GM19099 (cell line): ENCODE measurements at regions not wholly inside any gene's neighbourhood (a gene's known extent, or its start where the extent isn't known, plus 50 kb on each side); places are given as distances from the start of the nearest gene placed in this dataset.

ENCODE experiments used
- POLR2A ChIP-seq: IDR thresholded peaks from 3 replicates; pipeline ENCODE4 v1.6.1; 2011; ENCODE audit warnings: low read depth; ENCODE audit not compliant: insufficient read length; ENCODE audit errors: extremely low read depth

DNA sequence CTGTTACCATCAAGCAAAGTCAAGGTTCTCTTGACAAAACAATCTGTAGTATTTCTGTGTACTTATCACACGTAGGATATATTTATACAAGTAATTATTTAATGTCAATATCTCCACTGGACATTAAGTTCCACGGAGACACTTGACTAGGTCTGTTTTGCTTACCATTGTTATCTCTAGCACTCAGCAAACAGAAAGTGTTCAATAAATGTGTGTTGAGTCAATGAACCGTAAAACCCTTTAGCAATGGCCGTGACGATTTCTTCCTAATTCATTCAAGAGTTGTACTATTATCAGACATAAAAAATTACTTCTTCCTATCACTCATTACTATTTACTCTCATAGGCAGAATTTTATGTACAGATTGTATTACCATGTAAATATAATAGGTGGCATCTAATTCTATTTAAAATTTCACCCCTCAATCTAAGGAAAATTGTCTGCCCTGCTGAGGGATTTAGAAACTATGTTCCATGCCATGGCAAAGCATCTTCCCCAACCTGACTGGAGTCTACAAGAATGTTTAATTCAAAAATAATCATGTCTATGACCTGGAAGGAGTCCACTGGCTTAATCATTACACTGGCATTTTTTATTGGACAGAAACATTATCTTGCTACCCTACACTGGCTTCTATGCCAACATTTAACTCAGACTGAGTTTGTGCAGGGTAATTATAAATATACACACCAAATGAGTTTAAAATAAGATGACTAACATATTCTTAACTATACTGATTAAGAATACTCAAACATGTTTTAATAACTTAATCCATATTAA is 301.9 kb downstream of the ZEB2 start:
- no peak for TF ChIP-seq POLR2A

DNA sequence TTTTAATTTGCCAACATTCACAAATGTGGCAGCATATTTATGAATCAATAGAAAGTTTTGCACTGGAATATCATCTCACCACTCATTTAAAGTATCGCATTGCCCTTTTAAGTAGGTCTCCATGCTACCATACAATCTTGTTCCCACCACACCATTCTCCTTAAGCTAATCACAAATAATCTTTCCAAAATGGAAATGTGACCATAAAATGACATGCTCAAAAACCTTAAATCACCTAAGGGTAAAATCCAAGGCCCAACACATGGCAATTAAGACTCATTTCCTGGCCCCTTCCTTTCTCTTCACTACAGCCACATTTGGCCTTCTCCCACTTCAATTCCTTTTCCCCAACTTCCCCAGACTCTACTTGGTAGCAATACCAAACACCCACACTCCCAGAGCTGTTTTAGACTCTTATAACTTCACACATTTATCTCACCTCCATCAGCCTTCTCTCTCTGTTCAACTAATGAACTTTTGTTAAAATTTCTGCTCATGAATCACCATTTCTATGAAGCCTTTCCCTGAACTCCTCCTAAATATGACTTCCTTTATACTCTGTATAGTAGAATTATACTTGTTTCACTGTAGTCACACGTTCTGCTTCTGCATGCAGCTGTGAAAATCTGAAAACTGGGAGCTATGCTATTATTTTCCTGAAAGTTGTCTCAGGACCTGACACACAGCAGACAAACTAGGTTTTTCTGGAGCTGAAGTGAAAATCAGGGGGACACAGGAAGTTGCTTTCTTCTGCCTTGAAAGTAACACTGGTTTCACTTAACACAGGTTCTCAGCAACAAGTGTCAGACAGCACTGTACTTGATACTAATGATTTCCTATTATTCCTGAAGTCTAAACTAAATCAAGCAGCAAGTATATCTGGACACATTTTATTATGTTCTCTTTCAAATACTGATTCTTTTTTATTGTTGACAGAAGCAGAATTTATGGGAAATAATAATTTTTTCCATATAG is 303.9 kb downstream of the ZEB2 start:
- TF ChIP-seq POLR2A, result no peak

DNA sequence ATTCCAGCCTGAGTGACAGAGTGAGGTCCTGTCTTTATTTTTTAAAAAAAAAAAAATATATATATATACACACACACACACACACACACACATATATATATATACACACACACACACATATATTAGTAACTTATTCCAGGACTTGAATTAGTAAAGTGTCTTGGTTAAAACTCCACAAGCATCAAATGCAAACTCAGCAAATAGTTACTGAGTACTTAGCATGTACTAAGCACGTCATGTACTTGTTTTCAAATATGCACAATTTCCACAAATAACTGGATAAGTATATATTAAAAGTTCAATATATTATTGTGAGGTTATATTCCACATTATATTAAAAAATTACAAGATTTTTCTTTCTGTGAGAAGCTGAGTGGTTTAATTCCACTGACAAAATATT is 304.7 kb downstream of the ZEB2 start:
- no peak for TF ChIP-seq POLR2A

DNA sequence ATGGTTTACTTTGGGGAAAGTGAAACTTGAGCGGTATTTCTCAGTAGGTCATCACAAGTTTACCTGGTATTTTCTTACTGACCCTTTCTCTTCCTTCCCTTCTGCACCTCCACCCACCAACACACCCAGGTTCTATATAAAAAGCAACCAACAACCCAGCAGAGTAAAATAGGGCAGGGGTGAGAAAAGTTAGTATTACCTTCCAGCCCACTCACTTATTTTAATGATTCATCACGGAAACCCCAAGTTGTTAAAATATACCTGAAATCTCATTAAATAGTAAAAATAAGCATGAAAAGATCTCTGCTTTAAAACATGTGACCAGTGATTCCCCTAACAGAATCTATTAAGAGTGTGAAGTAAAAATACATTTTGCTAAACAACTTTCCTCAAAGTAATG is 306.1 kb downstream of the ZEB2 start:
- TF ChIP-seq POLR2A, result no peak

DNA sequence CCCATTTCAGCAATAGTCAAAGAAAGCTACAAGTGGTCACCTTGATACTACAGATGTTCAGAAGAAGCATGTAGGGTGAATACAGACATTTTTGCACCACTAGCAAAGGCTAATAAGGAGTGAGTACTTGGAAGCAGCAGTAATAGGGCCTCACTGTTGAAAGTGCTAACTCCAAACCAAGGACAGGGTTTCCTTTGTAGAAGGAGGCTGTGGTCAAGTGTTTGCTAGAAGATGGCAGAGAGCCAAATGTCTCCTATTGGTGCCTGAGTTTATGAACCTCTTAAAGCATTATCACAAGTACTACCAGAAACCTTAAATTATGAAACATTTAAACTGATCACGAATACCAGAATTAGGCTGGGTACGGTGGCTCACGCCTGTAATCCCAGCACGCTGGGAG is 308.1 kb downstream of the ZEB2 start:
- TF ChIP-seq POLR2A, result no peak

DNA sequence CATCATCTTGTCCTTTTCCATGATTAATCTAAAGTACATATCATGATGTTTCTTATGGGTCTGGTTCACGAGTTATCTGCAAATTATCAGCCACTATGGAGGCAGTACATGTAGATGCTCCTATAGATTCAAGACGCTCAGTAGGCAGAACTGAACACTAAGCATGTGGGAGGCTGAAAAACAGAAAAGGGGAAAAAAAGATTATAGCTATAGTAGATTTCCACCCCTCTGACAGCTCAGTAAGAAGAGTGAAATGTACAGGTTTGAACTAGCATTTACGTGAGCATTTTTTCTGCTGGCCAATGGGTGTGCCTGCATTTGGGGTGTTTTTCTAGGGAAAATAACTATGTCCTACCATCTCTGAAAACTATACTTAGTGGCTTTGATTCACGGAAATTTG is 308.9 kb downstream of the ZEB2 start:
- TF ChIP-seq POLR2A, result no peak

DNA sequence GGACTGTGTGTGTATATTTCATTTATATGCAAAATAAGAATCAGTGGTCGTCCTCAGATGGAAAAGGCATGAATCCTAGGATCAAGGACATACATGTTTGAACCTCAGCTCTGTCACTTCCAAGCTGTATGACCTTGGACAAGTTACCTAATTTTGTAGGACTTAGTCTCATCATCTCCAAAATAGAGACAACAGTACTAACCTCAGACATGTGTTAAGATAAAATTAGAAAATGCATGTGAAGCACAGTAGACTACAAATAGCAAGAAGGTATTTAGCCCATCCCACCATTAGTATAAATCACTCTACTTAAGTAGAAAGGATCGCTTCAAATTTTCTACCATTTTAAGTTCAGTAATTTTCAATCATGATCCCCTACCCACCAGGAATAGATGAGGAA is 309.8 kb downstream of the ZEB2 start:
- no peak for TF ChIP-seq POLR2A

DNA sequence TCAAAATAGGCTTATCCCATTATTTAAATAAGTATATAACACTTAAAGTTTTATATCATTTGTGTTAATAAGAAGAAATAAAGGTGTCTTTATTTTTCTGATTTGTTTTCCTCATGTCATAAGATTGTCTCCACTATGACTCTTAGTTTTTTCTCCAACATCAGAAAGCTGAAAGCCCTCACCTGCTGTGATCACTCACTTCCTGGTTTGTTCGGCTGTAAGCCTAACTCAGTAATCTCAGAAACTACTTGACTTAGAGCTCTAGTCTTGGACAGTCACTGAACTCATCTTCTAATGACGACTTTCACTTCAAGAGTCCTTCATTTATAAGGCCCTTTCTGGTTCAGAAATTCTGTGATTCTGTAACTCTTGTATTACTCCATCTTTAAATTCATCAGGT is 311.0 kb downstream of the ZEB2 start:
- no peak for TF ChIP-seq POLR2A

DNA sequence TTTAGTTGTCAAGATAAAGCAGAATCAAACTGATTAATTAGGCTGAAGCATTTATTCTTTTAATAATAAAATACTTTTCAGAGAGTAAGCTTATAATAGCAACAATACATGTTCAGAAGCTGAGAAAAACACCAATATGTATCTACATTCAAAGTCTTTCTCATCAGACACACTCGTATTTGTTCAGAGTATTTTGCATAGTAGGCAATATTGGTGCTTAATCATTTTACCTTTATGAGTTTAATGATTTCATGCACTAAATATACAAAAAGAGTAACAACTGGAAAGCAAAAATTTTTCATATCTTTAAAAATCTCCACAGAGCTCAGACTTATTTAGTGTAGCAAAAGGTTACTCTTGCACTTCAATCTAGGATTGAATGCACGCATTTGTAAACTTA is 313.9 kb downstream of the ZEB2 start:
- TF ChIP-seq POLR2A, result no peak

DNA sequence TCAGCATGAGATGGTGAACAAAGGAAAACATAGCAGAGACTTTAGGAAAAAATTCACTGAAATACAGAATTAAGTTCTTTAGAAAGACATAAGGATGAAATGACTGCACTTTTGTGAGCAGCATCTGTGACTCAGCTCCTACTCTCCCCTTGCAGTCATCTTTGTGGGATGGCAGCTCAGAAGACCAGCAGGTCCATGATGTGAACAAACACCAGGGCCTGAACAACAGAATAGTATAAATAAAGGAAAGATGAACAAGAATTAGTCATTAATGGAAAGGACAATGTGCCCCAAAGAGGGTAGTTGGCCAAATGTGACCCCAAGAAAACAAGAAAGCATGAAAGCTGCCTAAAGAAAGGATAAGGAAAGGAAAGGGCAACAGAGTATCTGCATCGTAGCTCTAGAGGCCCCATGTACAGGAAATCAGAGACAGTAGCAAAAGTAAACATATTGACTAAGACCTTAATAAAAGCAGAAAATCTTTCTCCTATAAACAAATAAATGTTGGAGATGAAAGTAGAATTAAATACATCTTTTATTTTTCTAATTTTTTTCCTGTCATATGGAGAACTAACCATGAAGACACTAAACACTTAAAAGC is 318.0 kb downstream of the ZEB2 start:
- no peak for TF ChIP-seq POLR2A

DNA sequence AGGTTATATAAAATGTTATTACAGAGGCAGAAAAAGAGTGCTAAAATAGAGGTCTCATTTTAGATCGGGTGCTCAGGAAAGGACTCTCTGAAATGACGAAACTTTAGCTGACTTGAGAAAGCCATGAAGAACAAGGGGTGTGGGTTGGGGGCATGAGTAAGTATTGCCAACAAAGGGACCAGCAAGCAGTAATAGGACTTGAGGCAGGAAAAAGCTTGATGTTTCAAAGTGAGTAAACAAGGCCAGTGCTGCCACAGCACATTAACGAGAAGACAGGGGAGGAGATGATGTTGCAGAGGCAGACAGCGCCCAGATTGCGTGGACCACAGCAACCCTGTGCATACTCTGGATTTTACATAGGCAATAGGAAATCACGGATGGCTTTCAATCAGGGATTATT is 318.8 kb downstream of the ZEB2 start:
- TF ChIP-seq POLR2A, result no peak

DNA sequence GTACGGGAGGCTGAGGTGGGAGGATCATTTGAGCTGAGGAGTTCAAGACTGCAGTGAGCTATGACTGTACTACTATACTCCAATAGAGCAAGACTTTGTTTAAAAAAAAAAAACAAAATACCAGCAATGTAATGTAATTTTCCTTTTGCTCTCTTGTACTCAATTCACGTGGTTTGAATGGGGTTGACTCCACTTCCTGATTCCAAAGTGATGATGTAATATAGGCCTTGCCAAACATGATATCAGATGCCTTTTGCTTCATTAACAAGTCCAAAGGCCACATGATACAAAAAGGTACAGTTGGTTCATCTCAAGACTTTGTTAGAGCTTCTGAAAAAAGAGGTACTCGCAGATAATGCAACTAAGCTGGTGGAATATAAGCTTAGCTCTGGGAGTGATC is 321.8 kb downstream of the ZEB2 start:
- no peak for TF ChIP-seq POLR2A

DNA sequence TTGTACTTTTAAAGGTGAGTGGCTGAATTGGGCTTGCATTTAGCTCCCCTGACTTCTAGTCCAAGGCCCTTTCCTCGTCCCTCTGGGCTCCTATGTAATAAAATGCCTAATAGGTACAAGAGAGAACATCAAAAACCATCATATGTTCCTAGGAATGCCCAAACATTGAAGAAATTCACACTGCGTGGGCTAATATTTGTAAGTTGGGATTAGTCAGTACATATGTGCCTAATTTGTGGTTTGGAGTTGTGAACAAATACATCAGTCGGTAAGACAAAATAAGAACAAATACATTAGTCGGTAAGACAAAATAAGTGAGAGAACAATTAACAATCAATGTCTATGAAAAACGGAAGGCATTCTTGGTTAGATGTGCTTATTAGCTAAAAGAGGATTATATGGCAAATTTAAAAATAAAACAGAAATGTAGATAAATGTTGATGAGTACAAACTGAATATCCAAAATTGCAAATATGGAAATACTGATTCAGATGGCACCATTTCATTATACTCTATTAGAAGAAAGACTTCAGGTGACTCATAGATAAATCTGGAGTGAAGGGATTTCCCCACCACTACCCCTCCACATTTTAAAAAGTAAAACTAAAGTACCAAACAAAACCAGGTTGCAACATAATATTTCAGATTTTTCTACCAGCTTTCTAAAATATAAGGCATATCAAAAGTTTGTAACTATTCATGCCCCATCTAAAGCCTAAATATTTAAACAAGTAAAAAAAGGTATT is 325.4 kb downstream of the ZEB2 start:
- TF ChIP-seq POLR2A, result no peak

DNA sequence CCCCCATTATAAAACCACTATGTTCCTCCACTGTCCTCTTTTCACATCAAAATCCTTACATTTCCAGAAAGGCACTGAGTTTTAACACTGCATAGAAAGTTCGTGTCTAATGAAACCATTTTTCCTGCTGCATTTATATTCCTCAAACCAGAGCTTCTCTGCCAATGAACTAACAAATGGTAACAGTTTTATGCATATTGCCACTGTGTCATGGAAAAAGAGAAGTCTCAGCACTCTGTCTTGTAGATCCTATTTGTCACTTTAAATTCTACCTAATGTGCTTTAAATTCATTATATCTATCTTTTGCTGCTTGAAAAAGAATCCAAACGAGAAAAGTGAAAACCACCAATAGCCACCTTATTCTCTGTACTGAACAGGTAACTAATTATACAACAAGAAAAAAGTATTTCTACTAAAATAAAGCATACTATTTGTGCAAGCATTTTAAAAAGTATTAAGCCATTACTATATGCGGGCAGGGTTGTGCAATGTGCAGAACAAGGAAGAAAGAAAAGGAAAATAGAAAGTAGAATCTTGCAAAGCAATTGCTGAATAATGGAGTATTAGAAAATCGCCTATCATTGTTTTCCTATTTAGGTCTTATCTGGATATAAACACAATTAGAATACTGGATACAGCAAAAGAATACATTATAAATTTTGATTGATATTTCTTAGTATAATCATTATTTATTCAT is 328.9 kb downstream of the ZEB2 start:
- no peak for TF ChIP-seq POLR2A
